GM18498 (cell line): ENCODE measurements at regions not wholly inside any gene's neighbourhood (a gene's known extent, or its start where the extent isn't known, plus 50 kb on each side); places are given as distances from the start of the nearest gene placed in this dataset.

Source experiments
- ATAC-seq: cut with Tn5 transposase; IDR thresholded peaks from one replicate; pipeline ENCODE4 v1.9.1; 2021; ENCODE audit warnings: mild to moderate bottlenecking, moderate library complexity; ENCODE audit not compliant: unreplicated experiment

- no peak for ATAC-seq
These were observed 52.6 kb upstream of the OLFM4 start for GRCh38 chr13:52975969-52976368.

DNA sequence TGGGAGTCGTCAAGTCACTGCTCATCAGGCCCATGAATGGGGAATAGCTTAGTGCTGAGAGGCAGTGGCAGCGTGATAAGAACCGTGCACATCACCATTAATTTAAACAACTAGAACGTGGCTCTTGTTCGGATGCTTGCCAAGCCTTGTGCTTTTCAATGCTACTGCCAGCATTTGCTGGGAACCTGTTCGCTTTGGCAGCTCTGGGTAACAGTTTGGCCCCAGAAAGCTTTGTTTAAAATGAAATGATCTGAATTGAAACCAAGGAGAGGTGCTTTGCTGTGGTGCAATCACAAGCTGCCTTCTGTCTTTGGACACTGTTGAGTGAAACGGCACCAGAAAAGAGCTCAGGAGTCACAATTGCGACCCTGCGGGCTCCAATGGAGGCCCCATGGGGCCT is 53.5 kb upstream of the OLFM4 start:
- no peak for ATAC-seq

DNA sequence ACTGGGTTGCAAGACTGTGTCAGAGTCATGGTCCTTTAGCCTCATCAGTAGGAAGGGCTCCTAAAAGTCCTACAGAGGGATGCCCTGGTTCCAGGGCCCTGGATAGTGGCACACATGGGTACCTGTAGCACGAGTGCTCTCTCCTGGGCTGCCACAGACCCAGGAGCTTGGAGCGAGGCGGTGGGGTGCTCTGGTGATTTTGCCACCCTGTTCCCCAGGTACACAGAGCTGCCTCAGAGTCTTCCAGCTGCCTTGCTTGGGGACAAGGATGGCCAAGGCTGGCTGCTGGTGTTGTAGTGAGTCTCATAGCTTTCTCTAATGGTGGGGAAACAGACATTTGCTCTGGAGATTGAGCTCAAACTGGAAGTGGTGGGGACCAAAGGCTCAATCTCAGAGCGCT is 53.9 kb upstream of the OLFM4 start:
- ATAC-seq = no peak

DNA sequence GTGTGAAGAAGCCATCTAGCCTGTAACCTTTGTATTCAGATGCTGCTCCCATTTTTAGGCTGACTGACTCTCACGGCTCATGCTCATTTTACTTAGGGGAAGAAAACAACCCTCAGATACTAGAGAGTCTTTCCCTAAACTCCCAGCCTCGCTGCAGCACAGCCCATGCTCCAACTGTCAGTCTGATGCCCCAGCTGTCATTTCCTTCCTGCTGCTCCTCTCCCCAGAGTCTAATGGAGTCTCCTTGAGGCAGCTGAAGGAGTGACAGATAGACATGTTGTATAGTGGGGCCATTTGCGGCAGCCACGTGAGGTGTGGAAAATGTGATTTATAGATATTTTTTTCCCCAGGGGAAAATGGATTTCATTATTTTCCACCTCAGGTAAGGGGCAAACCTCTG is 59.2 kb upstream of the OLFM4 start:
- ATAC-seq = no peak

DNA sequence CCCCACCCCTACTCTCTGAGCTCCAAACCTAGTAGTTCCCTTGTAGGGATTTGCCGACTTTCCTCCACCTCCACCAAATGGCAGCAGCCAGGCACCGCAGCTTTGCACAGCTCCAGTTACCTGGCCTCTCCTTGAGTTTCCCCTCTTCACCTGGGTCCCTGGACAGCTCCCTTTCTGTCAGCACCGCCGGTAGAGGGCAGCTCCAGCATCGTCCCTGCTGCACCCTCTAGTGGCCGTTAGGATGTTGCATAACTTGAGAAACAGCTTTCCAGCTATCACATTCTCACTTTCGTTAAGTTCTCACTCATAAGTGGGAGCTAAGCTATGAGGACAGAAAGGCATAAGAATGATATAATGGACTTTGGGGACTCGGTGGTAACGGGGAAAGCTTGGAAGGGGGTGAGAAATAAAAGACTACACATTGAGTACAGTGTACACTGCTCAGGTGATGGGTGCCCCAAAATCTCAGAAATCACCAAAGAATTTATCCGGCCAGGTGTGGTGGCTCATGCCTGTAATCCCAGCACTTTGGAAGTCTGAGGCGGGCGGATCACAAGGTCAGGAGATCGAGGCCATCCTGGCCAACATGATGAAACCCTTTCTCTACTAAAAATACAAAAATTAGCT is 60.4 kb upstream of the OLFM4 start:
- ATAC-seq = peak; percentile 99

GRCh38 chr13:52961987-52962386 is 66.6 kb upstream of the OLFM4 start:
- ATAC-seq = no peak

GRCh38 chr13:52961256-52961910 is 67.2 kb upstream of the OLFM4 start:
- ATAC-seq = no peak

DNA sequence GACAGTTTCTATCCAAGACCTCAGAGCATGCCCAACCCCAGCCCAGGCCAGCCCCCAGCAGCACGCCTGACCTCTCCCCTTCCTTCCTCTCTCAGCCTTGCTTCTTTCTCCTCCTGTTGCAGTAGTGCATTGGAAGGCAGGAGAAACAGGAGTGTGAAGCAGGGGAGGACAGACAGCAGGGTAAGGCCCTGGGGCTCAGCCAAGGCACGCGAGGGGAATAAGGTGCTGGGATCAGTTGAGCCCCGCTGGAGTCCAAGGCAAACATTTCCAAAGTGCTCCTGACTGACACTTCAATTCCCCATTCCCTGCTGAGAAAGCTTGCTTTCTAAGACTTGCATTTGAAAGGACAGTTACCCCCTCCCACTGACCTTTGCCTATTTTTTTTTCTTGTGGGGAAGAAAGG is 73.1 kb upstream of the OLFM4 start:
- no peak for ATAC-seq

DNA sequence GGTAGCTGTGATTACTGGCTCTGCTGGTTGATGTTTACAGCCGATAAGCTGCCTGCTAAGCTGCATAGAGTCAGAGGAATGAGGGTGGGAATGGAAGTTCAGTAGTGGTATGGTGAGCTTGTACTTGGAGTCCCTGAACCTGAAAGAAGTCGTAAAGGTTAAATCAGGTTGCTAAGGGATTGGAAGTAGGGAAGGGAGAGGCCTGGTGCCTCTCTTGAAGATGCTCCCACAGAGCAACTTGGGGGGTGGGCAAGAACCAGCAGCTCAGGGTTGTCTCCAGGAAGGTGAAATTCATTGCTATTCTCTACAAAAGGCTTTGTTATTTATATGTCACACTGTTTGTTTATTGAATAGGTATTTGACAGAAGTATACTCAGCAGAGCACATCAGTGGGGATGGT is 73.8 kb upstream of the OLFM4 start:
- ATAC-seq = no peak

DNA sequence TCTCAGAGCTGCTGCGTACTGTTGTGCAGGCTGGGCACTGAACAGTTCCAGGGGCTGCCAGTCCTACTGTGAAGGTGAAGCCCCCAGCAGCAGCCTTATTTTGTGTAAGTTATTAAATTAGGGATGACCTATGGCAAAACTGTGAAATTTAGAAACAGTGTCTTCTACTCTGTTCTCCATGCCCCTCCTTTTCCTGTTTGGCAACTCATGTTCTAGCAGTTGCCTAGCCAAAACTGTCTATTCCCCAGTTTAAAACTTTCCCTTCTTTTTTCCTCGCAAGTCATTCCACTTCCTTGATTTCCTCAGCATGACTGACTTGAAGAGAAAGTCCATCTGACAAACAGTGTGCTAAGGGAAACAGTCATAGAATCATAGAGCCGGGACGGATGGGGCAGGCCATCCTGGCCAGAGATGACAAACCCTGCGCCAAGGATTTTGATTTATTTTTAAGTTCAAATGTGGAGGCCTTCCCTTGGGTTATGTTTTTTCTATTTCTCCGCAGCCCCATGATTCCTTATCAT is 78.1 kb upstream of the OLFM4 start:
- no peak for ATAC-seq

DNA sequence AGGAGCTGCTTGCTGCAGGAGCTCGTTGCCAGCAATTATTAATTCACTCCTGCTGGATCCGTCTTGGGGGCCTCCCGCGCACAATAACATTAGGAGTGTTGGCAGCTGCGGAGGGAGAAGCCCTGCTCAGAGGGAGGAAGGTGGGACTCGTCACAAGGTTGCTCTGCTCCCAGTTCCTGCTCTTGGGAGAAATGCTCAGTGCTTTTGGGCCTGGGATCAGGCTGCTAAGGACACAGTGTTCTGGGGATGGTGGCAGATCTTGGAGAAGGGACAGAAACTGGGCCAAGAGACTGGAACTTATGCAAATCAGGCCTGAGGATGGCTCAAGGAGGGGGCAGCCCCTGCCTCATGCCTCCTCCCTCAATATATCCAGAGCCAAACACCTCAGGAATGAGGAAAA is 78.9 kb upstream of the OLFM4 start:
- no peak for ATAC-seq

GRCh38 chr13:52949044-52949443 is 79.6 kb upstream of the OLFM4 start:
- ATAC-seq = no peak

DNA sequence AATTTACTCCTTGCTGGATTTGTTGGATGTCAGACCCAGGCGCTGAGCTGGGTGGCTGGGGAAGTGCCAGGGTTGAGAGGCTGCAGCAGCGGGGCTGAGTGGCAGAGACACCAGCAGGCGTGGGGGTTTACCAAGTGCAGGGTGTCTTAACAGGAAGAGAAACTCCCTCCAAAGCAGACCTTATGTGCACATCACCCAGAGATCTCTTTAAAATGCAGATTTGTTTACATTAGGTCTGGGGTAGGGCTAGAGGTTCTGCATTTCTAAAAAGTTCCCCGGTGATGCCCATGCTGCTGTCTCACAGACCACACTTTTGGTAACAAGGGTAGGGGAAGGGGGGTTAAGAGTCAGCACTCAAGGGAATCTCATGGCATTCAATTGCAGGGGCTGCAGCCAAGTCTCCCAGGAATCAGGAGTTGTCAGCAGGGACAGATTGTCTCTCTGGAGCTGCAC is 80.7 kb upstream of the OLFM4 start:
- ATAC-seq = no peak

- no peak for ATAC-seq
These were observed 83.3 kb upstream of the OLFM4 start for GRCh38 chr13:52945348-52945747.

GRCh38 chr13:52944697-52945096 is 83.9 kb upstream of the OLFM4 start:
- ATAC-seq = no peak

GRCh38 chr13:52938065-52938464 is 89.6 kb upstream of the PCDH8 start:
- ATAC-seq = no peak

GRCh38 chr13:52936806-52937205 is 88.4 kb upstream of the PCDH8 start:
- ATAC-seq = no peak

- ATAC-seq = no peak
These were observed 85.8 kb upstream of the PCDH8 start for GRCh38 chr13:52934258-52934657.

DNA sequence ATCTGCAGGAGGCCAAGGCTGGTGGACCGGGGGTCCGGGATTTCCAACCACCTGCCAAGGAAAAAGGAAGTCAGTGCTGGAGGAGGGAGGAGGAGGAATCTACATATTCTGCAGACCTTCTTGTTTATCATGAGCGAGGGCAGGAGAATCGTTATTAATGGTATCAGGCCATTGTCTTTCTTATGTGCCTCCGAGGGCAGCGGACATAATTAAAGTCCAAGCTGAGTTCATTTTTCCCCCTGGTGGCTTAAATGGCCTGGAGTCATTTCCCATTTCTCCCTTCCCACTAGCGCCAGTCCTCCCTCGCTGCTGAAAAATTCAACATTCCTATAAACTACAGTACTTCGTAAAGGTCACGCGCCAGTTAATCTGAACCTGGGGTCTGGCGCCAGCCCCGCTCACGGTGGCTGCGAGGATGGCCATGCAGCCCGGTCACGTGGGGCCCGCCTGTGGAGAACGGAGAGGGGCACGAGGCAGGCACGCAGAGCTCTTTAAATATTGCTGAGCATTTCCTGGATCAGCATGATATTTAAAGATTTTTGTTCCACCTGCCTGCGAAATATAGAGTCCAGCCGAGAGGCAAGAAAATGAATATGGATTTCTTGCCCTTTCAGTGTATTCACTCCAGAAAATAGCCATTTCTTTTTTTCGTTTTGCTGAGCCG is 85.2 kb upstream of the PCDH8 start:
- no peak for ATAC-seq

- ATAC-seq = no peak
These were observed 84.7 kb upstream of the PCDH8 start for GRCh38 chr13:52933099-52933498.

- no peak for ATAC-seq
These were observed 84.2 kb upstream of the PCDH8 start for GRCh38 chr13:52932649-52933048.
